Lung microvascular endothelial cell (primary cell): ENCODE measurements at regions not wholly inside any gene's neighbourhood (a gene's known extent, or its start where the extent isn't known, plus 50 kb on each side); places are given as distances from the start of the nearest gene placed in this dataset.

ENCODE experiments used
- DNase-seq, 2 donors: peaks; one replicate each; pipeline versions ENCODE4 v3.0.0 to v3.0.0-alpha.2; 2010; ENCODE audit warnings: low read depth in 2 of 2

- peak; percentile 22 to 84 for DNase-seq
Measured at GRCh38 chr11:89119426-89119825, 53.6 kb upstream of the GRM5 start.

DNA sequence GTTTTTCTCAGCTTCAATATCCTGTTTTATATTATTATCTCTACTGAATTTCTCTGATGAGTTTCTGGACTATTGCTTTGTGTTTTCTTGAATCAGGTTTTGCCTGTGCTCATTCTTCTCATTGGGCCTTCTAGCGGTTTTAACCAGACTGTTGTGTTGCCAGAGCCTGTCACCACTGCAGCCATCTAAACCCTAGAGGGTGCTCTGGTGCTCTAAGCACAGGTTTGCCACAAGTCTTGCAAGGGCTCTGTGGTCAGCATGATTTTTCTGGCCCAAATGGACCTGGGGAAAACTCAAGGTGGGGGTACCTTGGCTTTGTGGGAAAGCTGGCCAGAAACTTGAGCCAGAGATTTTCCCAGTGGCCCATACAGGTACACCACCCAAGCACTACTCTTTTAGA lies 52.4 kb upstream of the TYR start:
- no peak for DNase-seq
